ENCODE measurements at regions not wholly inside any gene's neighbourhood (a gene's known extent, or its start where the extent isn't known, plus 50 kb on each side); places are given as distances from the start of the nearest gene placed in this dataset.

DNA sequence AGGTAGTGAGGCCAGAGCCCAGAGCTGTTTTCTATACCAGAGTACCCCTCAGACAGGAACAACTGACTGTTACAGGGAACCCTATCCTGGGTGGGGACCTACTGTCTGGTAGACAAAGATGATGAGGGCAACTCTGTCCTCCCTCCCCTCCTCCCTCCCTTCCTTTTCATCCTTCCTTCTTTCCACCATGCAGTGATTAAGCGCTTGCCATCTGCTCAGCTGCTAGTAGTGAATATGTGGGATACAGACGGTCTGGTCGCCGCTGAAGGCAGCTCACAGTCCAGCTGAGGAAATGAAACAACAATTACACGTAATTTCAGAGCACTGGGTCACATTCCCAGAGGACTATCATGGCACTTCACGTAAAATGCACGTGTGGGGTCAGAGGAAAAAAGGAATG lies 597.1 kb downstream of the BUD13 start:
- Histone ChIP-seq H3K36me3 (replicated peaks in 1 of 2; ENCODE audit: control insufficient read depth in 1 of 2, insufficient read depth in 2 of 2, low read length in 1 of 2) (no peaks in the 10 kb centered on the region), H3K4me2 (no peak overlapping the region), H4K20me1 (ENCODE audit: insufficient read depth) (no peaks in the 10 kb centered on the region), H3K79me2 (ENCODE audit: insufficient read depth) (no peaks in the 10 kb centered on the region), H3K9me3 (no peaks in the 10 kb centered on the region), H3K27me3 (ENCODE audit: insufficient read depth) (no peaks in the 10 kb centered on the region), H3K27ac (ENCODE audit: low read depth in 2 of 2, low read length in 1 of 2) (no peak overlapping the region; a peak in 1 of 4 replicates), H3K4me1 (ENCODE audit: control insufficient read depth in 1 of 2, insufficient read depth in 2 of 2, low read depth in 1 of 2, low read length in 1 of 2) (peaks cover 0 to 50% of the 10 kb centered on the region in 2 experiments; a peak in 1 of 4 replicates), H3K9ac (no peak overlapping the region), H3K9me2 (no peaks in the 10 kb centered on the region), H2AFZ (ENCODE audit: low read depth) (no peak overlapping the region), H3F3A (replicated peaks; ENCODE audit: insufficient read depth) (no peaks in the 10 kb centered on the region), H3K4me3 (ENCODE audit: low read depth in 2 of 2, low read length in 1 of 2) (no peak overlapping the region)
- WGBS (ENCODE audit: low lambda C conversion rate), result 45% methylated on average over 7 of the region's 7 CpGs
- no peak for TF ChIP-seq GABPA (IDR thresholded peaks at IDR 0.05; ENCODE audit: low read depth)
- TF ChIP-seq RFX5 (IDR thresholded peaks at IDR 0.05; ENCODE audit: low read length), result no peak
- TF ChIP-seq FOSL2 (IDR thresholded peaks at IDR 0.05; ENCODE audit: borderline replicate concordance, low read depth), result no peak
- no peak for TF ChIP-seq CHD2 (IDR thresholded peaks at IDR 0.05; ENCODE audit: low read length, partially characterized antibody)
- no peak for TF ChIP-seq FOXJ3 (CRISPR knock-in tag; IDR thresholded peaks at IDR 0.05)
- TF ChIP-seq, protein P1, sequence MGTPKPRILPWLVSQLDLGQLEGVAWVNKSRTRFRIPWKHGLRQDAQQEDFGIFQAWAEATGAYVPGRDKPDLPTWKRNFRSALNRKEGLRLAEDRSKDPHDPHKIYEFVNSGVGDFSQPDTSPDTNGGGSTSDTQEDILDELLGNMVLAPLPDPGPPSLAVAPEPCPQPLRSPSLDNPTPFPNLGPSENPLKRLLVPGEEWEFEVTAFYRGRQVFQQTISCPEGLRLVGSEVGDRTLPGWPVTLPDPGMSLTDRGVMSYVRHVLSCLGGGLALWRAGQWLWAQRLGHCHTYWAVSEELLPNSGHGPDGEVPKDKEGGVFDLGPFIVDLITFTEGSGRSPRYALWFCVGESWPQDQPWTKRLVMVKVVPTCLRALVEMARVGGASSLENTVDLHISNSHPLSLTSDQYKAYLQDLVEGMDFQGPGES (IDR thresholded peaks at IDR 0.05; ENCODE audit: low read depth, low read length), result no peak
- TF ChIP-seq MEF2A (IDR thresholded peaks at IDR 0.05; ENCODE audit: borderline replicate concordance, low read depth), result no peak
- no peak for TF ChIP-seq YY1 (IDR thresholded peaks at IDR 0.05; ENCODE audit: low read depth)
- no peak for TF ChIP-seq TCF12 (IDR thresholded peaks at IDR 0.05)
- no peak for TF ChIP-seq USF1 (IDR thresholded peaks at IDR 0.05; ENCODE audit: borderline replicate concordance, low read depth)
- no peak for TF ChIP-seq SIN3A (IDR thresholded peaks at IDR 0.05; ENCODE audit: borderline replicate concordance, low read depth, low read length)
- no peak for DNase-seq
- ChIA-PET CTCF (interaction anchor here (1.0 to 2.2 kb wide), 5 partner anchors 8 to 254 kb away, joined by 3 to 4 read pairs (median 3); no protein-coding TSS in a partner anchor), POLR2A (no interaction called here)

- CTCF ChIA-PET, result interaction anchor here (0.9 to 2.2 kb wide), 4 partner anchors 29 to 1442 kb away, joined by 3 to 4 read pairs (median 3); no protein-coding TSS in a partner anchor
- 66% methylated on average over 20 of the region's 20 CpGs for WGBS (ENCODE audit: low lambda C conversion rate)
- TF ChIP-seq FOXM1 (IDR thresholded peaks at IDR 0.05; ENCODE audit: low read depth) (no peak), ELF1 (IDR thresholded peaks at IDR 0.05) (no peak), NRF1 (IDR thresholded peaks at IDR 0.05; ENCODE audit: low read depth, low read length) (no peak), ZBTB33 (IDR thresholded peaks at IDR 0.05; ENCODE audit: borderline replicate concordance, low read depth) (no peak), PBX3 (IDR thresholded peaks at IDR 0.05) (no peak), JUND (IDR thresholded peaks at IDR 0.05) (no peak), FOXJ3 (CRISPR knock-in tag; IDR thresholded peaks at IDR 0.05) (no peak), POLR2AphosphoS5 (IDR thresholded peaks at IDR 0.05; ENCODE audit: low read depth, low read length) (no peak)
- TF ChIP-seq, protein P2, sequence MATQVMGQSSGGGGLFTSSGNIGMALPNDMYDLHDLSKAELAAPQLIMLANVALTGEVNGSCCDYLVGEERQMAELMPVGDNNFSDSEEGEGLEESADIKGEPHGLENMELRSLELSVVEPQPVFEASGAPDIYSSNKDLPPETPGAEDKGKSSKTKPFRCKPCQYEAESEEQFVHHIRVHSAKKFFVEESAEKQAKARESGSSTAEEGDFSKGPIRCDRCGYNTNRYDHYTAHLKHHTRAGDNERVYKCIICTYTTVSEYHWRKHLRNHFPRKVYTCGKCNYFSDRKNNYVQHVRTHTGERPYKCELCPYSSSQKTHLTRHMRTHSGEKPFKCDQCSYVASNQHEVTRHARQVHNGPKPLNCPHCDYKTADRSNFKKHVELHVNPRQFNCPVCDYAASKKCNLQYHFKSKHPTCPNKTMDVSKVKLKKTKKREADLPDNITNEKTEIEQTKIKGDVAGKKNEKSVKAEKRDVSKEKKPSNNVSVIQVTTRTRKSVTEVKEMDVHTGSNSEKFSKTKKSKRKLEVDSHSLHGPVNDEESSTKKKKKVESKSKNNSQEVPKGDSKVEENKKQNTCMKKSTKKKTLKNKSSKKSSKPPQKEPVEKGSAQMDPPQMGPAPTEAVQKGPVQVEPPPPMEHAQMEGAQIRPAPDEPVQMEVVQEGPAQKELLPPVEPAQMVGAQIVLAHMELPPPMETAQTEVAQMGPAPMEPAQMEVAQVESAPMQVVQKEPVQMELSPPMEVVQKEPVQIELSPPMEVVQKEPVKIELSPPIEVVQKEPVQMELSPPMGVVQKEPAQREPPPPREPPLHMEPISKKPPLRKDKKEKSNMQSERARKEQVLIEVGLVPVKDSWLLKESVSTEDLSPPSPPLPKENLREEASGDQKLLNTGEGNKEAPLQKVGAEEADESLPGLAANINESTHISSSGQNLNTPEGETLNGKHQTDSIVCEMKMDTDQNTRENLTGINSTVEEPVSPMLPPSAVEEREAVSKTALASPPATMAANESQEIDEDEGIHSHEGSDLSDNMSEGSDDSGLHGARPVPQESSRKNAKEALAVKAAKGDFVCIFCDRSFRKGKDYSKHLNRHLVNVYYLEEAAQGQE (IDR thresholded peaks at IDR 0.05; ENCODE audit: low read depth, low read length), result no peak
These were observed 598.6 kb downstream of the BUD13 start for GRCh38 chr11:116173941-116174911.

More at GRCh38 chr11:116173941-116174911, 598.6 kb downstream of the BUD13 start:
- H3K9ac ChIP-seq, result no peak overlapping the region
- no peaks in the 10 kb centered on the region for H3F3A ChIP-seq (replicated peaks; ENCODE audit: insufficient read depth)
- no peaks in the 10 kb centered on the region for H3K79me2 ChIP-seq (ENCODE audit: insufficient read depth)
- H3K9me3 ChIP-seq, result no peaks in the 10 kb centered on the region
- no peaks in the 10 kb centered on the region for H4K20me1 ChIP-seq (ENCODE audit: insufficient read depth)
- H2AFZ ChIP-seq (ENCODE audit: low read depth), result no peak overlapping the region
- POLR2A ChIA-PET, result no interaction called here
- no peaks in the 10 kb centered on the region for H3K27me3 ChIP-seq (ENCODE audit: insufficient read depth)
- no peak overlapping the region for H3K27ac ChIP-seq (ENCODE audit: low read depth in 2 of 2, low read length in 1 of 2)
- no peaks in the 10 kb centered on the region for H3K36me3 ChIP-seq (replicated peaks in 1 of 2; ENCODE audit: control insufficient read depth in 1 of 2, insufficient read depth in 2 of 2, low read length in 1 of 2)
- H3K4me3 ChIP-seq (ENCODE audit: low read depth in 2 of 2, low read length in 1 of 2), result no peak overlapping the region
- no peak overlapping the region for H3K4me2 ChIP-seq
- peaks cover 0 to 39% of the 10 kb centered on the region in 2 experiments; a peak in 1 of 4 replicates for H3K4me1 ChIP-seq (ENCODE audit: control insufficient read depth in 1 of 2, insufficient read depth in 2 of 2, low read depth in 1 of 2, low read length in 1 of 2)
- DNase-seq, result no peak
- H3K9me2 ChIP-seq, result no peaks in the 10 kb centered on the region

Data from SK-N-SH (cell line).